ENCODE measurements at regions not wholly inside any gene's neighbourhood (a gene's known extent, or its start where the extent isn't known, plus 50 kb on each side); places are given as distances from the start of the nearest gene placed in this dataset.

GRCh38 chr7:25656581-25657026, 428.3 kb upstream of the NPVF start:
- H3K36me3 ChIP-seq, result no peaks in the 10 kb centered on the region
- 2 to 5% methylated on average over 3 of the region's 3 CpGs for WGBS, 2 donors
- no peak overlapping the region for H3K4me3 ChIP-seq
- H3K9me3 ChIP-seq, result no peaks in the 10 kb centered on the region
- peaks cover 0 to 34% (median 0%) of the 10 kb centered on the region in 4 donors for H3K4me1 ChIP-seq
- peak in 1 of 2 donors; percentile 25 for TF ChIP-seq EP300 (IDR thresholded peaks at IDR 0.05)
- TF ChIP-seq, protein P1, sequence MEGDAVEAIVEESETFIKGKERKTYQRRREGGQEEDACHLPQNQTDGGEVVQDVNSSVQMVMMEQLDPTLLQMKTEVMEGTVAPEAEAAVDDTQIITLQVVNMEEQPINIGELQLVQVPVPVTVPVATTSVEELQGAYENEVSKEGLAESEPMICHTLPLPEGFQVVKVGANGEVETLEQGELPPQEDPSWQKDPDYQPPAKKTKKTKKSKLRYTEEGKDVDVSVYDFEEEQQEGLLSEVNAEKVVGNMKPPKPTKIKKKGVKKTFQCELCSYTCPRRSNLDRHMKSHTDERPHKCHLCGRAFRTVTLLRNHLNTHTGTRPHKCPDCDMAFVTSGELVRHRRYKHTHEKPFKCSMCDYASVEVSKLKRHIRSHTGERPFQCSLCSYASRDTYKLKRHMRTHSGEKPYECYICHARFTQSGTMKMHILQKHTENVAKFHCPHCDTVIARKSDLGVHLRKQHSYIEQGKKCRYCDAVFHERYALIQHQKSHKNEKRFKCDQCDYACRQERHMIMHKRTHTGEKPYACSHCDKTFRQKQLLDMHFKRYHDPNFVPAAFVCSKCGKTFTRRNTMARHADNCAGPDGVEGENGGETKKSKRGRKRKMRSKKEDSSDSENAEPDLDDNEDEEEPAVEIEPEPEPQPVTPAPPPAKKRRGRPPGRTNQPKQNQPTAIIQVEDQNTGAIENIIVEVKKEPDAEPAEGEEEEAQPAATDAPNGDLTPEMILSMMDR (IDR thresholded peaks at IDR 0.05), result no peak
- TF ChIP-seq POLR2A (IDR thresholded peaks at IDR 0.05), result no peak
- H3K27me3 ChIP-seq, result no peaks in the 10 kb centered on the region
- no peak overlapping the region for H3K27ac ChIP-seq
- peak in 1 of 2 donors; percentile 36 for DNase-seq (ENCODE audit: low spot score in 2 of 2)

- Histone ChIP-seq H3K27ac (no peak overlapping the region), H3K4me1 (peaks cover 0 to 43% (median 0%) of the 10 kb centered on the region in 4 donors), H3K36me3 (no peaks in the 10 kb centered on the region), H3K27me3 (no peaks in the 10 kb centered on the region), H3K9me3 (no peaks in the 10 kb centered on the region), H3K4me3 (no peak overlapping the region)
- TF ChIP-seq POLR2A (IDR thresholded peaks at IDR 0.05) (no peak), EP300 (IDR thresholded peaks at IDR 0.05) (no peak)
- TF ChIP-seq, protein P1 (IDR thresholded peaks at IDR 0.05), result no peak
- no peak for DNase-seq (ENCODE audit: low spot score in 2 of 2)
Measured at GRCh38 chr7:25658375-25658774, 430.1 kb upstream of the NPVF start.

DNA sequence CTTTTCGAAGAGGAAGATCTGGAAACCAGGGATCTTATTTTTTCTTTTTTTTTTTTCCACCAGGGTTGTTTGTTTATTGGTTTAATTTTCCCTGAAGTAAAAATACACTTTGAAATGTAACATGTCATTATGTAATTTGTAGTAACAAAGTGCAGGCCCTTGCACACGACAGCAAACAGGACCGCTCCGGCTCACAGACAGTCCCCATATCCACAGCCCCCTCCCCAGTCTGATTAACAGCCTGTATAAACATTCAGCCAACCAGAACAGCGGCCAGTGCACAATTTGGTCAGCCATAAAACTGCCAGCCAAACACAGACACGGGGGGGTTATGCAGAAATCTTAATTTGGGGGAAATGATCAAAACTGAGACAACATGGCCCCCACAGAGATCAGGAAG, 431.6 kb upstream of the NPVF start:
- no peaks in the 10 kb centered on the region for H3K9me3 ChIP-seq
- 59 to 69% methylated on average over 6 of the region's 6 CpGs for WGBS, 2 donors
- peaks cover 0 to 55% (median 0%) of the 10 kb centered on the region in 4 donors for H3K4me1 ChIP-seq
- no peak for DNase-seq (ENCODE audit: low spot score in 2 of 2)
- H3K4me3 ChIP-seq, result no peak overlapping the region
- no peak overlapping the region for H3K27ac ChIP-seq
- no peaks in the 10 kb centered on the region for H3K36me3 ChIP-seq
- no peaks in the 10 kb centered on the region for H3K27me3 ChIP-seq
- TF ChIP-seq EP300 (IDR thresholded peaks at IDR 0.05) (no peak), POLR2A (IDR thresholded peaks at IDR 0.05) (no peak)
- TF ChIP-seq, protein P1 (IDR thresholded peaks at IDR 0.05), result no peak

DNA sequence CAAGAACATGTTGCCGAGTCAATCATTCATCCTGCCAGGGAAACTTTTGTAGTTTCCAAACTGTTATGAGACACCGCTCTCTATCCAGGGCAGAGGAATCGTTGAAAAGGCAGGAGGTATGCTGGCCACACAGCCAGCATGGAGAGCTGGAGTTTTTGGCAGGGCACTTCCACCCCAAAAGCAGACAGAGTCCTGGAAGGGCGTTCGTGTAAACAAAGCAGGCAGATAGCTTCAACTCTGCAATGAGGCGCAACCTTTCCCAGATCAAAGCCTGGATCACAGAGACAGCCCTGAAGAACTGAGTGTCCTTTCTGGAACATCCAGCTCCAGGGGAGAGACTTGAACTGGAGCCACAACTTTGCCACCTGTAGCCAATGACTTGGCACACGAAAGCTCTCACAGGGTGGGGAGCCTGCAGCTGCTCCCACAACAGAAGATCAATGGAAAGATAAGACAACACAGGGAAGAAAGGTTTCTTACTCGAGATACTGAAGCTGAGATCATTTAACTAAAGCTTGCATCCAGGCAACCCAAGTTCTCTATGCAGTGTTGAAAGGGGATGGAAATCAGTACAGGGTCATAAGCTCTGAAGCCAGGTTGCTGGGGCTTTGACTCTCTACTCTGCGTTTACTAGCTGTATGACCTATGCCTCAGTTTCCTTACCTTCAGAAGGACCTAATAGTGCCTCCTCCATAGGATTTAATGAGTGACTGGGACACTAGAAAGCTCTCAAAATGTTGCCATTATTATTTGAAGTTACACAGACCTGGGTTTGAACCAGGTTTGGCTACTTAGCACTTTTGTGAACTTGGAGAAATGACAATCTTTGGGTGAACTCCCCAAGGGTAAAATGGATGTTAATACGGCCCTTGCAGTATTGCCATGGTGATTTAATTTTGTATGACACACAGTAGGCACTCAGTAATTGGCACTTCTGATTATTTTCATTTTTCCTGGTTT, 434.8 kb upstream of the NPVF start:
- H3K27me3 ChIP-seq, result no peaks in the 10 kb centered on the region
- H3K27ac ChIP-seq, result peak overlapping the region in 1 of 4 donors; percentile 64
- H3K4me3 ChIP-seq, result no peak overlapping the region
- H3K36me3 ChIP-seq, result no peaks in the 10 kb centered on the region
- 63 to 67% methylated on average over 10 of the region's 10 CpGs for WGBS, 2 donors
- peak in 1 of 2 donors; percentile 21 for TF ChIP-seq EP300 (IDR thresholded peaks at IDR 0.05)
- no peak for TF ChIP-seq POLR2A (IDR thresholded peaks at IDR 0.05)
- DNase-seq (ENCODE audit: low spot score in 2 of 2), result peak in 1 of 2 donors; percentile 24
- H3K4me1 ChIP-seq, result peaks cover 0 to 36% (median 0%) of the 10 kb centered on the region in 4 donors
- no peaks in the 10 kb centered on the region for H3K9me3 ChIP-seq

DNA sequence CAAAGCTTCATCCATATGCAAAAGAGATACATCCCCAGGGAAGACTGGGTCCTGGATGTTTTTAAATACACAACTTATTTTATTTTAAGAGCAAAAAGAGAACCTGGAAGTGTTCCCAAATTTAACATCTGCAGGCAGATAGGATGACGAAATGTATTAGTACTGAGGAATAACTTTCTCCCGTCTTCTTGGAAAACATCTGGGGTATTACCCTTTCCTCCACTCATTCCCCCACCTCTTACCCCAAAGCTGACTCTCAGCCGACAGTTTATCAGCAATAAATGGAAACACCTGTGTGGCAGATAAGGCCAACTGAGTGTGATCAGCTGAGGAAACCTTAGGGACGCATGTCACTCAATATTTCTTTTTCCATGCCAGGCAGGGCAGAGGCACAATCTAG, 435.6 kb upstream of the NPVF start:
- Histone ChIP-seq H3K9me3 (no peaks in the 10 kb centered on the region), H3K27ac (peak overlapping the region in 1 of 4 donors; percentile 64), H3K27me3 (no peaks in the 10 kb centered on the region), H3K4me3 (no peak overlapping the region), H3K36me3 (no peaks in the 10 kb centered on the region), H3K4me1 (peaks cover 0 to 29% (median 0%) of the 10 kb centered on the region in 4 donors)
- no peak for DNase-seq (ENCODE audit: low spot score in 2 of 2)
- 48 to 52% methylated on average over 4 of the region's 4 CpGs for WGBS, 2 donors
- TF ChIP-seq EP300 (IDR thresholded peaks at IDR 0.05), result peak in 1 of 2 donors; percentile 31
- TF ChIP-seq, protein P1 (IDR thresholded peaks at IDR 0.05), result no peak
- no peak for TF ChIP-seq POLR2A (IDR thresholded peaks at IDR 0.05)
